ENCODE measurements at regions not wholly inside any gene's neighbourhood (a gene's known extent, or its start where the extent isn't known, plus 50 kb on each side); places are given as distances from the start of the nearest gene placed in this dataset.
"Not testable (repeated sequence)": the region's sequence is repeated elsewhere in the genome, so short reads cannot be mapped to it uniquely, and the experiment has no call there.

DNA sequence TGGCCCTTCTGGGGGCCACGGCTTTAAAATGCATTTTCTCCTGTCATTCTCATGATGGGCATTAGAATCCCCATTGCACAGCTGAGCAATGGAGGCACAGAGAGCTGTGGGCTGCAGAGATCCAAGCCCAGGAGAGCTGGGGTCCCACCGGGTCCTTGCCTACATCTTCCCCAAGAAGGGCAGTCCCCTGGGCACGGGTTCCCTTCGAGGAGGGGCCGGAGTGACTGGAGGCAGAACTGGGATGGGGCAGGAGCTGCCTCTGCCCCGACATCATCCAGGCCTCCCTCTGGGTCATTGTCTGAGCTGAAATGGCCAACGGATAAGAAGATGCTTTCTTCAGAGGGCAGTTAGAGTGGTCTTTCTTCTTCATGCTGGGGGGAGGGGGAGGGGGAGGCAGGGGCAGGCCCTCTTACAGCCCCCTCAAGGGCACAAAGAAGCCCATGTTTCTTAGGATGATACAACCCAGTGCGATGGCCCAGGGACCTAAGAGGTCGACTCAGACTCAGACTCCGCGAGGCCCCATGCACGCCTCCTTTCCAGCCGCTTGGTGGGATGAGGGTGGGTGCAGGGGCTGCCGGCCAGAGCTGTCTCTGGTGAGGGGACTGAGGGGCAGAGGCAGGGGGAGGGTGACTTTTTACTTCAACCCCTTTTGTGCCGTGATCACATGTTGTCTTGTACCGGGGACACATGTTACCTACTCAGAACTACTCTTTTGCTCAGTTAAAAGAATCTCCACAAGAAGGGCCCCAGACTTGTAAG is 112.4 kb upstream of the IRX2 start:
- Mint-ChIP-seq H3K9me3 (ENCODE audit: insufficient read depth) (no peaks in the 10 kb centered on the region), H3K27me3 (no peaks in the 10 kb centered on the region), H3K4me1 (no peaks in the 10 kb centered on the region), H3K27ac (no peak overlapping the region), H3K4me3 (no peak overlapping the region)
- Histone ChIP-seq H2AFZ (ENCODE audit: insufficient read depth, low read depth, low read length, poor library complexity, severe bottlenecking) (no peak overlapping the region), H3K4me2 (replicated peaks; ENCODE audit: low read depth, low read length, poor library complexity, severe bottlenecking) (no peak overlapping the region), H3K4me1 (ENCODE audit: control insufficient read depth in 2 of 2, insufficient read depth in 2 of 2, low read length in 2 of 2) (no peaks in the 10 kb centered on the region), H4K20me1 (ENCODE audit: control insufficient read depth, insufficient read depth, low read length, poor library complexity, severe bottlenecking) (no peaks in the 10 kb centered on the region), H3K27me3 (replicated peaks in 1 of 4; ENCODE audit: control extremely low read depth in 1 of 4, control insufficient read depth in 3 of 4, insufficient read depth in 4 of 4, low read length in 3 of 4) (no peaks in the 10 kb centered on the region), H3K4me3 (ENCODE audit: control extremely low read depth in 1 of 5, extremely low read depth in 1 of 5, insufficient read depth in 1 of 5, low read depth in 2 of 5, low read length in 4 of 5) (no peak overlapping the region), H3K9me3 (ENCODE audit: control extremely low read depth in 1 of 3, control insufficient read depth in 2 of 3, insufficient read depth in 1 of 3, low read length in 2 of 3) (peaks cover 0 to 55% (median 0%) of the 10 kb centered on the region in 3 donors), H3K36me3 (replicated peaks in 1 of 2; ENCODE audit: control extremely low read depth in 1 of 2, control insufficient read depth in 1 of 2, extremely low read depth in 1 of 2, insufficient read depth in 2 of 2, low read length in 1 of 2) (no peaks in the 10 kb centered on the region), H3K9ac (ENCODE audit: low read length) (no peak overlapping the region), H3K27ac (ENCODE audit: low read length in 2 of 2) (no peak overlapping the region), H3K79me2 (ENCODE audit: control insufficient read depth, insufficient read depth, low read length) (no peaks in the 10 kb centered on the region)
- WGBS (ENCODE audit: insufficient coverage) = 87% methylated on average over 8 of the region's 16 CpGs
- DNase-seq = no peak
- CTCF ChIA-PET = no interaction called here
- intact Hi-C loops (cut with micrococcal nuclease) = no loop called here
- no peak for ATAC-seq (ENCODE audit: low read depth)
- POLR2A ChIA-PET = no interaction called here
- no peak for TF ChIP-seq EZH2 (IDR thresholded peaks at IDR 0.05; ENCODE audit: borderline replicate concordance, insufficient read depth, low read depth, low read length, poor library complexity, severe bottlenecking)
- TF ChIP-seq, protein P1, sequence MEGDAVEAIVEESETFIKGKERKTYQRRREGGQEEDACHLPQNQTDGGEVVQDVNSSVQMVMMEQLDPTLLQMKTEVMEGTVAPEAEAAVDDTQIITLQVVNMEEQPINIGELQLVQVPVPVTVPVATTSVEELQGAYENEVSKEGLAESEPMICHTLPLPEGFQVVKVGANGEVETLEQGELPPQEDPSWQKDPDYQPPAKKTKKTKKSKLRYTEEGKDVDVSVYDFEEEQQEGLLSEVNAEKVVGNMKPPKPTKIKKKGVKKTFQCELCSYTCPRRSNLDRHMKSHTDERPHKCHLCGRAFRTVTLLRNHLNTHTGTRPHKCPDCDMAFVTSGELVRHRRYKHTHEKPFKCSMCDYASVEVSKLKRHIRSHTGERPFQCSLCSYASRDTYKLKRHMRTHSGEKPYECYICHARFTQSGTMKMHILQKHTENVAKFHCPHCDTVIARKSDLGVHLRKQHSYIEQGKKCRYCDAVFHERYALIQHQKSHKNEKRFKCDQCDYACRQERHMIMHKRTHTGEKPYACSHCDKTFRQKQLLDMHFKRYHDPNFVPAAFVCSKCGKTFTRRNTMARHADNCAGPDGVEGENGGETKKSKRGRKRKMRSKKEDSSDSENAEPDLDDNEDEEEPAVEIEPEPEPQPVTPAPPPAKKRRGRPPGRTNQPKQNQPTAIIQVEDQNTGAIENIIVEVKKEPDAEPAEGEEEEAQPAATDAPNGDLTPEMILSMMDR (IDR thresholded peaks at IDR 0.05) = no peak

- Mint-ChIP-seq H3K9me3 (ENCODE audit: insufficient read depth) (no peaks in the 10 kb centered on the region), H3K4me3 (no peak overlapping the region), H3K27ac (no peak overlapping the region), H3K4me1 (no peaks in the 10 kb centered on the region), H3K27me3 (no peaks in the 10 kb centered on the region)
- CTCF ChIA-PET = no interaction called here
- no peak for DNase-seq
- Histone ChIP-seq H3K27me3 (replicated peaks in 1 of 4; ENCODE audit: control extremely low read depth in 1 of 4, control insufficient read depth in 3 of 4, insufficient read depth in 4 of 4, low read length in 3 of 4) (no peaks in the 10 kb centered on the region), H3K4me3 (ENCODE audit: control extremely low read depth in 1 of 5, extremely low read depth in 1 of 5, insufficient read depth in 1 of 5, low read depth in 2 of 5, low read length in 4 of 5) (no peak overlapping the region), H3K4me1 (ENCODE audit: control insufficient read depth in 2 of 2, insufficient read depth in 2 of 2, low read length in 2 of 2) (no peaks in the 10 kb centered on the region), H3K4me2 (replicated peaks; ENCODE audit: low read depth, low read length, poor library complexity, severe bottlenecking) (no peak overlapping the region), H4K20me1 (ENCODE audit: control insufficient read depth, insufficient read depth, low read length, poor library complexity, severe bottlenecking) (no peaks in the 10 kb centered on the region), H3K79me2 (ENCODE audit: control insufficient read depth, insufficient read depth, low read length) (no peaks in the 10 kb centered on the region), H3K27ac (ENCODE audit: low read length in 2 of 2) (no peak overlapping the region), H3K36me3 (replicated peaks in 1 of 2; ENCODE audit: control extremely low read depth in 1 of 2, control insufficient read depth in 1 of 2, extremely low read depth in 1 of 2, insufficient read depth in 2 of 2, low read length in 1 of 2) (no peaks in the 10 kb centered on the region), H3K9me3 (ENCODE audit: control extremely low read depth in 1 of 3, control insufficient read depth in 2 of 3, insufficient read depth in 1 of 3, low read length in 2 of 3) (peaks cover 0 to 55% (median 0%) of the 10 kb centered on the region in 3 donors), H2AFZ (ENCODE audit: insufficient read depth, low read depth, low read length, poor library complexity, severe bottlenecking) (no peak overlapping the region), H3K9ac (ENCODE audit: low read length) (no peak overlapping the region)
- intact Hi-C loops (cut with micrococcal nuclease) = no loop called here
- no peak for TF ChIP-seq EZH2 (IDR thresholded peaks at IDR 0.05; ENCODE audit: borderline replicate concordance, insufficient read depth, low read depth, low read length, poor library complexity, severe bottlenecking)
- TF ChIP-seq, protein P1 (IDR thresholded peaks at IDR 0.05) = no peak
- no peak for ATAC-seq (ENCODE audit: low read depth)
- POLR2A ChIA-PET = no interaction called here
Observed at GRCh38 chr5:2863133-2863532, 111.7 kb upstream of the IRX2 start.

GRCh38 chr5:2862176-2862575 is 110.7 kb upstream of the IRX2 start:
- H3K79me2 ChIP-seq (ENCODE audit: control insufficient read depth, insufficient read depth, low read length); H3K4me1 Mint-ChIP-seq; H3K27me3 Mint-ChIP-seq; H3K27me3 ChIP-seq (replicated peaks in 1 of 4; ENCODE audit: control extremely low read depth in 1 of 4, control insufficient read depth in 3 of 4, insufficient read depth in 4 of 4, low read length in 3 of 4); H4K20me1 ChIP-seq (ENCODE audit: control insufficient read depth, insufficient read depth, low read length, poor library complexity, severe bottlenecking); H3K4me1 ChIP-seq (ENCODE audit: control insufficient read depth in 2 of 2, insufficient read depth in 2 of 2, low read length in 2 of 2); H3K27ac ChIP-seq (ENCODE audit: low read length in 2 of 2); H3K4me2 ChIP-seq (replicated peaks; ENCODE audit: low read depth, low read length, poor library complexity, severe bottlenecking); POLR2A ChIA-PET; H3K9ac ChIP-seq (ENCODE audit: low read length); intact Hi-C loops (cut with micrococcal nuclease); H3K4me3 Mint-ChIP-seq; H3K27ac Mint-ChIP-seq; H3K4me3 ChIP-seq (ENCODE audit: control extremely low read depth in 1 of 5, extremely low read depth in 1 of 5, insufficient read depth in 1 of 5, low read depth in 2 of 5, low read length in 4 of 5); DNase-seq; H2AFZ ChIP-seq (ENCODE audit: insufficient read depth, low read depth, low read length, poor library complexity, severe bottlenecking); CTCF ChIA-PET; H3K9me3 Mint-ChIP-seq (ENCODE audit: insufficient read depth); ATAC-seq (ENCODE audit: low read depth); H3K36me3 ChIP-seq (replicated peaks in 1 of 2; ENCODE audit: control extremely low read depth in 1 of 2, control insufficient read depth in 1 of 2, extremely low read depth in 1 of 2, insufficient read depth in 2 of 2, low read length in 1 of 2): not testable (repeated sequence)
- 96% methylated on average over 3 of the region's 3 CpGs for WGBS (ENCODE audit: insufficient coverage)
- H3K9me3 ChIP-seq (ENCODE audit: control extremely low read depth in 1 of 3, control insufficient read depth in 2 of 3, insufficient read depth in 1 of 3, low read length in 2 of 3) = peaks cover 0 to 46% (median 0%) of the 10 kb centered on the region in 3 donors
